Fibroblast of lung (primary cell): ENCODE measurements at regions not wholly inside any gene's neighbourhood (a gene's known extent, or its start where the extent isn't known, plus 50 kb on each side); places are given as distances from the start of the nearest gene placed in this dataset.

Source experiments
- CTCF ChIP-seq, 2 donors: IDR thresholded peaks in 1 of 2; conservative IDR thresholded peaks in 1 of 2; 1 replicate in 1 of 2; 2 replicates in 1 of 2; pipeline ENCODE4 v1.5.1; 2011 to 2012; ENCODE audit warnings: low read length in 2 of 2, control low read depth in 1 of 2, inconsistent platforms in 1 of 2, low read depth in 1 of 2, mild to moderate bottlenecking in 1 of 2
- EZH2 ChIP-seq: IDR thresholded peaks from 2 replicates; pipeline ENCODE4 v1.5.1; 2012; ENCODE audit warnings: low read length, control low read depth, mild to moderate bottlenecking; ENCODE audit errors: missing control alignments

DNA sequence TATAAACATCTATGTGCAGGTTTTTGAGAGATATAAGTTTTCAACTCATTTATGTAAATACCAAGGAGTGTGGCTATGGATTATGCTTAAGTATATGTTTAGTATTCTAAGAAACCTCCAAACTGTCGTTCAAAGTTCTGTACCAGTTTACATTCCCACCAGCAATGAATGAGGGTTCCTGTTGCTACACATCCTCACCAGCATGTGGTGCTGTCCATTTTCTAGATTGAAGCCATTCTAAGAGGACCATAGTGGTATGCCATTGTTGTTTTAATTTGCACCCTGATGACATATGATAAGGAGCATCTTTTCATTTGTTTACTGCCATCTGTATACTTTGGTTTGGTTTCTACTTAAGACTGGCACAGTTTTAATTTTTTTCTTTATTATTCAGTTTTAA is 2097.9 kb downstream of the LRRC4C start:
- TF ChIP-seq EZH2 (no peak), CTCF (conservative IDR thresholded peaks at IDR 0.05 in 1 of 2, IDR thresholded peaks at IDR 0.05 in 1 of 2; ENCODE audit: low read depth in 1 of 2, low read length in 2 of 2) (no peak)
